HL-60 (cell line): ENCODE measurements at regions not wholly inside any gene's neighbourhood (a gene's known extent, or its start where the extent isn't known, plus 50 kb on each side); places are given as distances from the start of the nearest gene placed in this dataset.

Experiments used
- GABPA ChIP-seq: IDR thresholded peaks from 2 replicates; pipeline ENCODE4 v1.6.1; 2012; ENCODE audit warnings: low read depth
- POLR2AphosphoS5 ChIP-seq: IDR thresholded peaks from 2 replicates; pipeline ENCODE4 v1.6.1; 2012; ENCODE audit warnings: low read depth
- TF ChIP-seq, protein P1 (sequence below): IDR thresholded peaks from 2 replicates; pipeline ENCODE4 v1.6.1; 2012; ENCODE audit warnings: low read depth; ENCODE audit not compliant: insufficient replicate concordance
- TF ChIP-seq, protein P2 (sequence below): IDR thresholded peaks from one replicate; pipeline ENCODE4 v1.5.1; 2011; ENCODE audit warnings: low read length, control low read depth, inconsistent platforms; ENCODE audit not compliant: insufficient read depth

DNA sequence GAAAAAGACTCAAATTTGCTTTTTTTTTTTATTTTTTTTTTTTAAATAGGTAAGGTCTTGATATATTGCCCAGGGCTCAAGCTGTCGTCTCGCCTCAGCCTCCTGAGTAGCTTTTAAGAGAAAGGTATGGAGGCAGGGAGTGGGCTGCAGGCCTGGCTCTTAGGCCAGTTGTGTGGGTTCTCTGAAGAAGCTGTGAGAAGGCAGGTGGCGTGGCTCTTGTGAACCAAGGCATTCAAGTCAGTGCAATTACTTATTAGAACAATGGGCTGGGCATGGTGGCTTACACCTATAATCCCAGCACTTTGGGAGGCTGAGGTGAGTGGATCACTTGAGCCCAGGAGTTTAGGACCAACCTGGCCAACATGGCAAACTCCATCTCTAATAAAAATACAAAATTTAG, 244.0 kb upstream of the SFRP2 start:
- TF ChIP-seq, protein P1, sequence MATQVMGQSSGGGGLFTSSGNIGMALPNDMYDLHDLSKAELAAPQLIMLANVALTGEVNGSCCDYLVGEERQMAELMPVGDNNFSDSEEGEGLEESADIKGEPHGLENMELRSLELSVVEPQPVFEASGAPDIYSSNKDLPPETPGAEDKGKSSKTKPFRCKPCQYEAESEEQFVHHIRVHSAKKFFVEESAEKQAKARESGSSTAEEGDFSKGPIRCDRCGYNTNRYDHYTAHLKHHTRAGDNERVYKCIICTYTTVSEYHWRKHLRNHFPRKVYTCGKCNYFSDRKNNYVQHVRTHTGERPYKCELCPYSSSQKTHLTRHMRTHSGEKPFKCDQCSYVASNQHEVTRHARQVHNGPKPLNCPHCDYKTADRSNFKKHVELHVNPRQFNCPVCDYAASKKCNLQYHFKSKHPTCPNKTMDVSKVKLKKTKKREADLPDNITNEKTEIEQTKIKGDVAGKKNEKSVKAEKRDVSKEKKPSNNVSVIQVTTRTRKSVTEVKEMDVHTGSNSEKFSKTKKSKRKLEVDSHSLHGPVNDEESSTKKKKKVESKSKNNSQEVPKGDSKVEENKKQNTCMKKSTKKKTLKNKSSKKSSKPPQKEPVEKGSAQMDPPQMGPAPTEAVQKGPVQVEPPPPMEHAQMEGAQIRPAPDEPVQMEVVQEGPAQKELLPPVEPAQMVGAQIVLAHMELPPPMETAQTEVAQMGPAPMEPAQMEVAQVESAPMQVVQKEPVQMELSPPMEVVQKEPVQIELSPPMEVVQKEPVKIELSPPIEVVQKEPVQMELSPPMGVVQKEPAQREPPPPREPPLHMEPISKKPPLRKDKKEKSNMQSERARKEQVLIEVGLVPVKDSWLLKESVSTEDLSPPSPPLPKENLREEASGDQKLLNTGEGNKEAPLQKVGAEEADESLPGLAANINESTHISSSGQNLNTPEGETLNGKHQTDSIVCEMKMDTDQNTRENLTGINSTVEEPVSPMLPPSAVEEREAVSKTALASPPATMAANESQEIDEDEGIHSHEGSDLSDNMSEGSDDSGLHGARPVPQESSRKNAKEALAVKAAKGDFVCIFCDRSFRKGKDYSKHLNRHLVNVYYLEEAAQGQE, result no peak
- TF ChIP-seq, protein P2, sequence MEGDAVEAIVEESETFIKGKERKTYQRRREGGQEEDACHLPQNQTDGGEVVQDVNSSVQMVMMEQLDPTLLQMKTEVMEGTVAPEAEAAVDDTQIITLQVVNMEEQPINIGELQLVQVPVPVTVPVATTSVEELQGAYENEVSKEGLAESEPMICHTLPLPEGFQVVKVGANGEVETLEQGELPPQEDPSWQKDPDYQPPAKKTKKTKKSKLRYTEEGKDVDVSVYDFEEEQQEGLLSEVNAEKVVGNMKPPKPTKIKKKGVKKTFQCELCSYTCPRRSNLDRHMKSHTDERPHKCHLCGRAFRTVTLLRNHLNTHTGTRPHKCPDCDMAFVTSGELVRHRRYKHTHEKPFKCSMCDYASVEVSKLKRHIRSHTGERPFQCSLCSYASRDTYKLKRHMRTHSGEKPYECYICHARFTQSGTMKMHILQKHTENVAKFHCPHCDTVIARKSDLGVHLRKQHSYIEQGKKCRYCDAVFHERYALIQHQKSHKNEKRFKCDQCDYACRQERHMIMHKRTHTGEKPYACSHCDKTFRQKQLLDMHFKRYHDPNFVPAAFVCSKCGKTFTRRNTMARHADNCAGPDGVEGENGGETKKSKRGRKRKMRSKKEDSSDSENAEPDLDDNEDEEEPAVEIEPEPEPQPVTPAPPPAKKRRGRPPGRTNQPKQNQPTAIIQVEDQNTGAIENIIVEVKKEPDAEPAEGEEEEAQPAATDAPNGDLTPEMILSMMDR, result no peak
- no peak for TF ChIP-seq POLR2AphosphoS5
- no peak for TF ChIP-seq GABPA
